ENCODE measurements at regions not wholly inside any gene's neighbourhood (a gene's known extent, or its start where the extent isn't known, plus 50 kb on each side); places are given as distances from the start of the nearest gene placed in this dataset.

- ATAC-seq, result peak in 1 of 2 donors; percentile 34
Measured at GRCh38 chr12:76260390-76260748, 87.8 kb downstream of the BBS10 start.

DNA sequence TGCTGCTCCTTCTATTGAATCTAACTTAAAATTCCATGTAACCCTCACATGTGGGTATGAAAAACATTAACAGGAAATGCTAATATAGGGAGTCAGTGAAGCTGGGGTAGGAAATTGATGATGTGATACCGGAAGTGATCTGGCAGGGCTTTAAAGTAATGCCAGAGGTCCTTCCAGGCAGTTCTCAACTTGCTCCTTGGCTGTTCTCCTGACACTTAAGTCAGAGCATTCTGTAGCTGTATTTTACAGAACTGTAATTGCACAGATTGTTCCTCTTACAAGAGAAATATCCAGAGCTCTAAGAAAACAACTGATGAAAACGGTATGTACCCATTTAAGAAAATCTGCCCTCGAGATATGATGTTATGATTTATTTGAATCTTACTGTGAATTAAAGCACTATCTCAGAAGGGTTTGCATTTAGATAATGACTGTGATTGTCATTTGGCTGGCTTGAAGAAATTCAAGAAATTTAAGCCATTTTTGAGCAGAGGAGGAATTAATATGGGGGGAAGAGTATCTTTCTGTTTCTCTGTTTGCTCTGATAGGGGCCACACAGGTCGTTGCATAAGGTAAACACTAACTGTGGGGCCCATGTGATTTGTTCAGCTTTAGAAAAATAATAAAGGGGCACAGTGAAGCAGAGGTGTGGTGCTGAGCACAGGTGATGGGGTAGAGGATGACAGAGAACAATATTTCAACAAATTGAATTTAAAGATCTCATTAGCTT lies 88.4 kb downstream of the BBS10 start:
- ATAC-seq (peak in 1 of 2 donors; percentile 68), DNase-seq (no peak)
- intact Hi-C loops (cut with DNase I), result loop anchor here in 1 of 2 donors (10.0 kb wide), 2 partner anchors 75 to 175 kb away; partner anchors contain the start of gene NAP1L1

More at GRCh38 chr12:76260390-76260748, 87.8 kb downstream of the BBS10 start:
- no peak for DNase-seq
- intact Hi-C loops (cut with DNase I), result loop anchor here in 1 of 2 donors (10.0 kb wide), 1 partner anchor 176 kb away; the partner anchor contains the start of gene NAP1L1

DNA sequence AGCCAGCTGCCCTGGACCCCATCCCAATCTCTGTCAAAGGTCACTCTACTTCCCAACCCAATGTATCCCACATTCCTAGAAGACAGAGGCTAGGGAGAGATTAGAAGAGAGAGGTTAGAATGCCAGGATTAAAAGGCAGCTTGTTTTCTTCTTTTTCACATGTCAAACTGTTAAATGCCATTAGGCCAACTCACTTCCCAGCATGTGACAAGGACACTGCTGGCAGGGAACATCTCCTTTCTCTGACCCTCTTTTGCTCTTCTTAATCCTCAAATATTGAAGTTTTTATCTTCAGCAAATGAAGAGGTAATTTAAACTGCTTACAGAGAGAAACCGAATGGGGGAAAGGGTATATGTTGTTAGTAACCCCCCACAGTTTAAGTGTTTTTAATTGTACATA lies 89.1 kb downstream of the BBS10 start:
- DNase-seq, result no peak
- peak in 1 of 2 donors; percentile 63 for ATAC-seq
- intact Hi-C loops (cut with DNase I), result loop anchor here in 1 of 2 donors (10.0 kb wide), 1 partner anchor 74 kb away; no protein-coding TSS in a partner anchor

- no peak for ATAC-seq
- intact Hi-C loops (cut with DNase I), result loop anchor here in 1 of 2 donors (10.0 kb wide), 1 partner anchor 72 kb away; no protein-coding TSS in a partner anchor
- DNase-seq, result no peak
Measured at GRCh38 chr12:76256904-76257303, 91.3 kb downstream of the BBS10 start.

DNA sequence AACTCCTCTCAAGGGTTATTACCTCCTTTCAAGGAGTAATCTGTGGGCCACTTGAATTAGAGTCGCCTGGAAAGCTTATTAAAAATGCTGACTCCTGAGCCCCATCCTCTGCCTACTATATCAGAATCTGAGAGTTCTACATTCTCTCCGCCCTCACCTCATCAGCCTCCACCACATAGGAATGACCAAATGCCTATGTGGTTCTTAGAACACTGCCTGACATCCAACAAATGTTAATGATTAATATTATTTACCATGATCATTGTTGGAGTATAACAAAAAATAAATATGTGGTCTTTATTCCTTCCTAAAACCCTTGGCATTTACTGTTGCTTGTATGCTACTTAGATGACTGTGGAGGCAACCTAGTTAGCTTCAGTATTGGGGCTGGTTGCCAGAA lies 91.9 kb downstream of the BBS10 start:
- ATAC-seq, result no peak
- no peak for DNase-seq
- intact Hi-C loops (cut with DNase I), result loop anchor here in 1 of 2 donors (10.0 kb wide), 1 partner anchor 72 kb away; no protein-coding TSS in a partner anchor

DNA sequence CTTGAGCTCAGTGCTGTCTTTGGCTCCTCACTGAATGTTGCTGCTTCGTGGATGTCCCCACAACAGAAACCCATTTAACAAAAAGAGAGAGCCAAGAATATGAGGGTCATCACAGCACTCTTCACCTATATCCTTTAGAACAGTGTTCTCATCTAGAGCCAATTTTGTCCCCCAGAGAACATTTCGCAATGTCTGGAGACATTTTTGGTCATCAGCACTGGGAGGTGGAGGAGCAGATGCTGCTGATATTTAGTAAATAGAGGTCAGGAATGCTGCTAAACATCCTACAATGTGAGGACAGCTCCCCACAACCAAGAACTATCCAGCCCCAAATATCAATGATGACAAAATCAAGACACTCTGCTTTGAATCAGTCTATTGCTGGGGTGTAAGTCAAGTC lies 92.5 kb downstream of the BBS10 start:
- intact Hi-C loops (cut with DNase I), result loop anchor here in 1 of 2 donors (10.0 kb wide), 1 partner anchor 71 kb away; no protein-coding TSS in a partner anchor
- no peak for DNase-seq
- no peak for ATAC-seq

DNA sequence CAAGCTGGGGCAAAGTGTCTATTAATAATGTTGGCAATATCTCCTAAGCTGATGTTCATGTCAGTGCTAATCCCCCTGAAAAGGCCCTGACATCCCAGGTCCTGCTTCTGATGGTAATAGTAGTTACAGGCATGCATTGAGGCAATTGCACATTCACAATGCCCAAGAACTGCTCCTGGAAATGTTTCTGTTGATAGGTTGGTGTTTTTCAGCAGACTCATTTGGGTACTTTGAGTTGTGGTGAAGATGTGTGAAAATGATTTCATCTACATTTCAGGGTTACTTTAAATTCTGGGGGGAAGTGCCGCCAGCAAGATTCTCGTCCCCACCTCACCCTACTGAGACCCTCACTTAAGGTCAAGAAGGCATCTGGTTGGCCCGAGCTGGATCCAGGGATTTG lies 92.9 kb downstream of the BBS10 start:
- DNase-seq, result no peak
- intact Hi-C loops (cut with DNase I), result loop anchor here in 1 of 2 donors (10.0 kb wide), 1 partner anchor 70 kb away; no protein-coding TSS in a partner anchor
- ATAC-seq, result no peak

- DNase-seq (no peak), ATAC-seq (peak in 1 of 2 donors; percentile 64)
- intact Hi-C loops (cut with DNase I), result loop anchor here in 1 of 2 donors (10.0 kb wide), 1 partner anchor 67 kb away; no protein-coding TSS in a partner anchor
Measured at GRCh38 chr12:76252031-76252430, 96.2 kb downstream of the BBS10 start.

- intact Hi-C loops (cut with DNase I), result loop anchor here in 1 of 2 donors (10.0 kb wide), 1 partner anchor 65 kb away; no protein-coding TSS in a partner anchor
- no peak for ATAC-seq
- DNase-seq, result no peak
Measured at GRCh38 chr12:76250256-76250655, 98.0 kb downstream of the BBS10 start.

- ATAC-seq (no peak), DNase-seq (no peak)
- intact Hi-C loops (cut with DNase I), result no loop called here
Measured at GRCh38 chr12:76249501-76249900, 98.7 kb downstream of the BBS10 start.

DNA sequence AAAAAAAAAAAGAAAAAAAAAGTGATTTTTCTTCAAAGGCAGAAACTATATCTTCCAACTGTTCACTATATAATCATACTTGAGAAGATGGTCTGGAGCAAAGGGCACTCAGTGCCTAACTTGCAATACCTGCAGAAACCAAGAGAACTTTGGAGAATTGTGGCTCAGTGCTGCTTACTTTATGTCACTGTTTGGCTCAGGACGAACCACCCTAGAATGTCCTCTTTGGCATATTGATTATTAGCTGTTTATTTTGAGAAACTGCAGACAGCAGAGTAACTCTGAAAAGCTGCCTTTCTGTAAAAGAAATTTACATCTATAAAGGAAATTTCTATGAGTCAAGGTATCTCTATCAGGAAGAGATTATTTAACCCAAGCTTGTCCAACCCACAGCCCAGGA lies 100.2 kb downstream of the BBS10 start:
- intact Hi-C loops (cut with DNase I), result no loop called here
- no peak for ATAC-seq
- DNase-seq, result no peak

GRCh38 chr12:76247026-76247646 lies 101.1 kb downstream of the BBS10 start:
- DNase-seq (peak; percentile 26), ATAC-seq (peak; percentile 55 to 63)
- intact Hi-C loops (cut with DNase I), result no loop called here

GRCh38 chr12:76246611-76247010 lies 101.6 kb downstream of the BBS10 start:
- ATAC-seq (no peak), DNase-seq (no peak)
- intact Hi-C loops (cut with DNase I), result no loop called here

- intact Hi-C loops (cut with DNase I), result no loop called here
- DNase-seq, result no peak
- ATAC-seq, result peak in 1 of 2 donors; percentile 46
Measured at GRCh38 chr12:76244300-76244699, 103.9 kb downstream of the BBS10 start.

DNA sequence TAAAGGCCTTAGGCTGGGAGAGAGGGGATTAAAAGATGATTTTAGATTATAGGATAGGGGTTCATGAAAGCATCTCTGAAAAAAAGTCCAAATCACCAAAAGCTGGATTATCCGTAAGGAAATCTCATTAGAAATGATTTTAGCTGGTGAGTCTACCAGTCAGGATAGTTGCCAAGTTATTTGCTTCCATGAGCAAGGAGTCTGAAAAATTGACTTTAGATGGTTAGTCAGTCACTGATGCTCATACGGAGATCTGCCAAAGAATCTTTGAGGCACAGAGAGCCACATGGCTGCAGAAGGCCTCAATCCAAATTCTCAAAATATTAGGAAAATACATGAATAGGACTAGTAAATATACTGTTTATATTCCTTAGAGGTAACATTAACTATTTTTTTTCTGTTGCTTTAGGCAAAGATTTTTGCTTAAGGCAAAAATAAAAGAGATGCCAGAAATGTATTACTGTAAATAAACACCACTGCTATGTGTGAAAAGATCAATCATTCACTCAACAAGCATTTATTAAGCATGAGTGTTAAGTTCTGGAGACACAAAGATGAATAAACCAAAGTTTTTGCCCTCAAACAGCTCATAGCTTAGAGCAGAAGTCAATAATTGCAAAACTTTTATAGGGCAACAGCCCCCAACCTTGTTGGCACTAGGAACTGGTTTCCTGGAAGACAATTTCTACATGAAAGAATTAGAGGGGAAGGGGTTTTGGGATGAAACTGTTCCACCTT lies 105.2 kb downstream of the BBS10 start:
- DNase-seq, result no peak
- ATAC-seq, result no peak
- intact Hi-C loops (cut with DNase I), result no loop called here

- DNase-seq, result no peak
- peak in 1 of 2 donors; percentile 44 for ATAC-seq
- intact Hi-C loops (cut with DNase I), result no loop called here
Measured at GRCh38 chr12:76241371-76241770, 106.8 kb downstream of the BBS10 start.

GRCh38 chr12:76240281-76240680 lies 107.9 kb downstream of the BBS10 start:
- ATAC-seq, result no peak
- intact Hi-C loops (cut with DNase I), result no loop called here
- DNase-seq, result no peak

DNA sequence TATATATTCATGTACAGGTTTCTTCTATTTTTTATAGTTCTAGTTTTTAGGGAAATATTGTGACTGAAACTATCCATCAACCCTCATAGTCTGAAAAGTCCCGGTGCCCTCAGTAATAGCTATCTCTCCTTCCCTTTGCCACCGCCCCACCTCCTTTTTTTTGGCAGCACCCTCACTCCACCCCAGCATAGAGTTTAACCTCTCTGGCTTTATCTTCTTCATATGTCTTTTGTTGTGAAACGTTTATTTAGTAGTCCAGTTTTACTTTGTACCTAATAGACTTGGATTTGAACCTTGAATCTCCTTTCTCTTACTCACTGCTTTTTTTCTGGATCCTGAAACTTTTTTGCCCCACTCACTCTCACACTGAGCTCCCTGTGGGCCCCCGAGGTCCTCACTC lies 109.5 kb downstream of the BBS10 start:
- DNase-seq, result no peak
- ATAC-seq, result no peak
- intact Hi-C loops (cut with DNase I), result no loop called here

GRCh38 chr12:76237086-76237701 lies 111.0 kb downstream of the BBS10 start:
- no peak for DNase-seq
- ATAC-seq, result no peak
- intact Hi-C loops (cut with DNase I), result no loop called here

Measured in left cardiac atrium (tissue), 4 donors.